Astrocyte (in vitro differentiated cells and primary cell): ENCODE measurements at regions not wholly inside any gene's neighbourhood (a gene's known extent, or its start where the extent isn't known, plus 50 kb on each side); places are given as distances from the start of the nearest gene placed in this dataset.

Experiments
- DNase-seq: peaks from one replicate; pipeline ENCODE4 v3.0.0-alpha.2; 2010; ENCODE audit warnings: low read depth
- FAIRE-seq: peaks from 2 replicates; lab custom pipeline; 2011; peaks lifted over from hg19 to GRCh38; lab: Jason Lieb, UNC
- H2AFZ ChIP-seq: 2 replicates; pipeline ENCODE4 v1.6.0; 2012; ENCODE audit warnings: low read depth, low read length, inconsistent platforms
- H3K27ac ChIP-seq: 2 replicates; pipeline ENCODE4 v1.5.1; 2011; ENCODE audit warnings: low read depth, low read length, inconsistent platforms
- H3K27me3 ChIP-seq: 2 replicates; pipeline ENCODE4 v1.6.0; 2011; ENCODE audit warnings: low read length, inconsistent platforms; ENCODE audit not compliant: insufficient read depth
- H3K36me3 ChIP-seq: 2 replicates; pipeline ENCODE4 v1.5.1; 2011; ENCODE audit warnings: low read length, inconsistent platforms; ENCODE audit not compliant: insufficient read depth
- H3K4me1 ChIP-seq: 2 replicates; pipeline ENCODE4 v1.5.1; 2011; ENCODE audit warnings: low read length, inconsistent platforms; ENCODE audit not compliant: insufficient read depth
- H3K4me2 ChIP-seq: 2 replicates; pipeline ENCODE4 v1.6.0; 2012; ENCODE audit warnings: low read length, inconsistent platforms
- H3K4me3 ChIP-seq: 2 replicates; pipeline ENCODE4 v1.5.1; 2011; ENCODE audit warnings: low read depth, mild to moderate bottlenecking, low read length, inconsistent platforms; ENCODE audit not compliant: insufficient read depth
- H3K79me2 ChIP-seq: 2 replicates; pipeline ENCODE4 v1.6.0; 2012; ENCODE audit warnings: mild to moderate bottlenecking, low read length, inconsistent platforms; ENCODE audit not compliant: insufficient read depth
- H3K9ac ChIP-seq: 2 replicates; pipeline ENCODE4 v1.6.0; 2012; ENCODE audit warnings: mild to moderate bottlenecking, low read length, inconsistent platforms
- H3K9me3 ChIP-seq: 2 replicates; pipeline ENCODE4 v1.5.1; 2012; ENCODE audit warnings: low read depth, mild to moderate bottlenecking, low read length, inconsistent platforms; ENCODE audit not compliant: insufficient read depth
- H4K20me1 ChIP-seq: 2 replicates; pipeline ENCODE4 v1.6.0; 2012; ENCODE audit warnings: low read length, inconsistent platforms; ENCODE audit not compliant: insufficient read depth
- H3K27ac Mint-ChIP-seq: one replicate; pipeline ENCODE4 v1.8.0; 2021; ENCODE audit warnings: mild to moderate bottlenecking, mixed read lengths; ENCODE audit not compliant: unreplicated experiment
- H3K27me3 Mint-ChIP-seq: one replicate; pipeline ENCODE4 v1.8.0; 2021; ENCODE audit warnings: low read depth, mixed read lengths; ENCODE audit not compliant: unreplicated experiment
- H3K36me3 Mint-ChIP-seq: one replicate; pipeline ENCODE4 v1.8.0; 2021; ENCODE audit warnings: low read depth, mixed read lengths; ENCODE audit not compliant: unreplicated experiment
- H3K4me1 Mint-ChIP-seq: one replicate; pipeline ENCODE4 v1.8.0; 2021; ENCODE audit warnings: low read depth, mixed read lengths; ENCODE audit not compliant: unreplicated experiment
- H3K4me3 Mint-ChIP-seq: one replicate; pipeline ENCODE4 v1.8.0; 2021; ENCODE audit warnings: mild to moderate bottlenecking, moderate library complexity, mixed read lengths; ENCODE audit not compliant: unreplicated experiment
- H3K9me3 Mint-ChIP-seq: one replicate; pipeline ENCODE4 v1.8.0; 2021; ENCODE audit warnings: mild to moderate bottlenecking, mixed read lengths; ENCODE audit not compliant: unreplicated experiment
- EZH2 ChIP-seq: IDR thresholded peaks from 2 replicates; pipeline ENCODE4 v1.6.1; 2012; ENCODE audit warnings: mild to moderate bottlenecking, low read length, inconsistent platforms; ENCODE audit not compliant: insufficient read depth
- TF ChIP-seq, protein P1 (sequence below): IDR thresholded peaks from 2 replicates; pipeline ENCODE4 v1.5.1; 2011; ENCODE audit warnings: low read depth, mild to moderate bottlenecking, inconsistent platforms, low read length, moderate library complexity; ENCODE audit not compliant: insufficient read depth

DNA sequence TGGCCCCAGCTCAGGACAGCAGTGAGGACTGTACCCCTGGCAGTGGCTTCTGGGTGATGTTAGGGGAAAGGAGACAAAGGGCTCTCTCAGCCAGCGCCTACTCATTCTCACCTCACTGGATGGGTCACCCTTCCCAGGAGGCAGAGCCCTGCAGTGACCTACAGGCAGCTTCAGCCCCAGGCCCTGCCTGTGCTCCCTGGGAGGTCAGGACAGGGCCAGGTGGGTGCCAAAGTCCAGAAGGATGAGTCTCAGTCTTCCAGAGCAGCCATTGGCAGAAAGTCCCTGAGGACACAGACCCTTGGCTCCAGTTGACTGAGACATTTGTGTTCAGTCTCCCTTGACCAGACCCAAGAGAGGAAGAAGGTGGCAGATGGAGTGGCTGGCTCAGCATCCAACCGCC, 75.1 kb downstream of the TEX51 start:
- Histone ChIP-seq H3K4me1 (no peaks in the 10 kb centered on the region), H3K27ac (no peak overlapping the region), H3K36me3 (no peaks in the 10 kb centered on the region), H3K9me3 (no peaks in the 10 kb centered on the region), H3K4me3 (no peak overlapping the region), H3K27me3 (peaks cover 10% of the 10 kb centered on the region), H4K20me1 (no peaks in the 10 kb centered on the region), H3K4me2 (no peak overlapping the region), H2AFZ (no peak overlapping the region), H3K9ac (no peak overlapping the region), H3K79me2 (no peaks in the 10 kb centered on the region)
- H3K27me3 Mint-ChIP-seq: peaks cover 38% of the 10 kb centered on the region
- peaks cover 10% of the 10 kb centered on the region for H3K4me1 Mint-ChIP-seq
- TF ChIP-seq EZH2: no peak
- no peaks in the 10 kb centered on the region for H3K36me3 Mint-ChIP-seq
- H3K27ac Mint-ChIP-seq: no peak overlapping the region
- no peak overlapping the region for H3K4me3 Mint-ChIP-seq
- no peak for DNase-seq
- FAIRE-seq: no peak
- H3K9me3 Mint-ChIP-seq: no peaks in the 10 kb centered on the region

DNA sequence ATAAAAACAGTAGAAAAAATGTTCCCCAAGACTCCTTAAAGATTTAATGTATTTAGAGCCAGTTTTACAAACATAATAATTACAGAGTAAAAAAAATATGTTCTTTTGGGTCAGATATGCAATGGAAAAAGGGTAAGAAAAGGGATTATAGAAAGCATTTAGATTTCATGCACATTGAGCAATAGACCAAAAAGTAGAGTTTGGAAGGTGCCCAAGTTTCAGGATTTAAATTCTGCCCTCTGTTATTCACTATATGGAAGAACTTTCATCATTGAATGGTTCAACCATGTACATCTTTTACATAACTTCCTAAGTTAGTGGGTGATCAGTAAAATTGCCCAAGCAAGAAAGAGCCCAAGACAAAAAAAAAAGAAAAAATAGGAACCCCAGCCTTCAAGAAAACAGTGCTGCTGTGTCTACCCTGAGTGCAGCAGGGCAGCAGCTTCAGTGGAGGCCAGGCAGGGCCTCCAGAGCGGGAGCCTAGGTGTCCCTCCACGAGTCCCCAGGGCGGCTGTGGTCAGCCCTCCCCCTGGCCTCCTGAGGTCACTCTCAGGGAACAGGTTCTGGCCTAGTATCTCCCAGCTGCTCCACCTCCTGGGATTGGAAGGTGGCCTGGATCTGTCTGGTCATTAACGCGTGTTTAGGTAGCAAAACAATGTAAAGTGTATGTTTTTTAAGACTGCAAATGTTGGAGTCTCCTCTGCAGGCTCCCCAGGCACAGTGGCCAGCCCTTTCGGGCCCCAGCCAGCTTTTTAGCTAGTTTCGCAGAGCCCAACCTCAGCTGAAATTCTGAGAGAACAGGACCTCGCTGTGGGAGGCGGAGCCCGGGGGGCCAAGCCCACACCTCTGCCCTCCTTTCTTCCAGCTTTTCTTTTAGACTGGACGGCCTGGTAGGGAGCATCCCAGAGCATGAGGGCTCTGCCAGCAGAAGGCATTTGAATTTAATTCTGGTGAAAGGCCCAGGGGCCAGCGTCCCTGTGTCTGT, 77.3 kb downstream of the TEX51 start:
- DNase-seq: no peak
- Histone ChIP-seq H3K36me3 (no peaks in the 10 kb centered on the region), H4K20me1 (no peaks in the 10 kb centered on the region), H3K79me2 (no peaks in the 10 kb centered on the region), H3K27ac (no peak overlapping the region), H3K9me3 (no peaks in the 10 kb centered on the region), H3K27me3 (peaks cover 5% of the 10 kb centered on the region), H3K4me2 (no peak overlapping the region), H3K4me3 (no peak overlapping the region), H2AFZ (no peak overlapping the region), H3K9ac (no peak overlapping the region), H3K4me1 (no peaks in the 10 kb centered on the region)
- TF ChIP-seq EZH2: no peak
- TF ChIP-seq, protein P1, sequence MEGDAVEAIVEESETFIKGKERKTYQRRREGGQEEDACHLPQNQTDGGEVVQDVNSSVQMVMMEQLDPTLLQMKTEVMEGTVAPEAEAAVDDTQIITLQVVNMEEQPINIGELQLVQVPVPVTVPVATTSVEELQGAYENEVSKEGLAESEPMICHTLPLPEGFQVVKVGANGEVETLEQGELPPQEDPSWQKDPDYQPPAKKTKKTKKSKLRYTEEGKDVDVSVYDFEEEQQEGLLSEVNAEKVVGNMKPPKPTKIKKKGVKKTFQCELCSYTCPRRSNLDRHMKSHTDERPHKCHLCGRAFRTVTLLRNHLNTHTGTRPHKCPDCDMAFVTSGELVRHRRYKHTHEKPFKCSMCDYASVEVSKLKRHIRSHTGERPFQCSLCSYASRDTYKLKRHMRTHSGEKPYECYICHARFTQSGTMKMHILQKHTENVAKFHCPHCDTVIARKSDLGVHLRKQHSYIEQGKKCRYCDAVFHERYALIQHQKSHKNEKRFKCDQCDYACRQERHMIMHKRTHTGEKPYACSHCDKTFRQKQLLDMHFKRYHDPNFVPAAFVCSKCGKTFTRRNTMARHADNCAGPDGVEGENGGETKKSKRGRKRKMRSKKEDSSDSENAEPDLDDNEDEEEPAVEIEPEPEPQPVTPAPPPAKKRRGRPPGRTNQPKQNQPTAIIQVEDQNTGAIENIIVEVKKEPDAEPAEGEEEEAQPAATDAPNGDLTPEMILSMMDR: no peak
- peaks cover 35% of the 10 kb centered on the region for H3K27me3 Mint-ChIP-seq
- H3K4me1 Mint-ChIP-seq: no peaks in the 10 kb centered on the region
- no peak overlapping the region for H3K4me3 Mint-ChIP-seq
- no peak for FAIRE-seq
- H3K36me3 Mint-ChIP-seq: no peaks in the 10 kb centered on the region
- H3K27ac Mint-ChIP-seq: no peak overlapping the region
- no peaks in the 10 kb centered on the region for H3K9me3 Mint-ChIP-seq

DNA sequence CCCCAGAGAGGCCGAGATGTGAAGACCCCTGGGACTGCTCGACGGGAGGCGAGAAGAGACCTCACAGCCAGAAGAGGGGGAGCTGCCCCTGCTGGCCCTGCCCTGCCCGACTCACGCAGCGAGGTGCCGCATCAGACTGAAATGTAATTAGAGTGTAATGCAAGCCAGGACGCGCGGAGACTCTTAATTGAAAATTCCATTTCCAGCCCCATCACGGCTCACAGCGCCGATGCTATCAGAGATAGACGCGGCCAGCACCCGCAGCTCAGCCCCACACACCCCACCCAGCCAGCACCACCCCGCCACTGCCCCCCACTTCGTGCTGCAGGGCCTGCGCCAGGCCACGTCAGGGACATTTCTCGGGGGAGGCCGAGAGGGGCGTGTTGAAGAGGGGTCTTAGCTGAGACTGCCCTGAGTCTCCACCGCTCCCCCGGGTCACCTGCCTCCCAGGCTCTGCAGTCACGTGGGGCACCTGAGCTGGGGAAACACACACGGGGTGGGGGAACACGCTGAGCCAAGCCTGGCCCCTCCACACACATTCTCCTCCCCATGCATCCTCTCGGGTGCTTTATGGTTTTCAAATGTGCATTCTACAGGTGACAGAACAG, 78.1 kb downstream of the TEX51 start:
- Histone ChIP-seq H3K27me3 (peaks cover 3% of the 10 kb centered on the region), H2AFZ (no peak overlapping the region), H3K9me3 (no peaks in the 10 kb centered on the region), H3K27ac (no peak overlapping the region), H3K4me3 (no peak overlapping the region), H3K9ac (no peak overlapping the region), H3K4me1 (no peaks in the 10 kb centered on the region), H3K36me3 (no peaks in the 10 kb centered on the region), H4K20me1 (no peaks in the 10 kb centered on the region), H3K79me2 (no peaks in the 10 kb centered on the region), H3K4me2 (no peak overlapping the region)
- FAIRE-seq: no peak
- no peak overlapping the region for H3K4me3 Mint-ChIP-seq
- H3K9me3 Mint-ChIP-seq: no peaks in the 10 kb centered on the region
- no peak for TF ChIP-seq EZH2
- TF ChIP-seq, protein P1: no peak
- no peak for DNase-seq
- H3K27me3 Mint-ChIP-seq: peaks cover 35% of the 10 kb centered on the region
- H3K4me1 Mint-ChIP-seq: no peaks in the 10 kb centered on the region
- H3K27ac Mint-ChIP-seq: no peak overlapping the region
- H3K36me3 Mint-ChIP-seq: no peaks in the 10 kb centered on the region
